PC-3 (cell line): ENCODE measurements at regions not wholly inside any gene's neighbourhood (a gene's known extent, or its start where the extent isn't known, plus 50 kb on each side); places are given as distances from the start of the nearest gene placed in this dataset.

Source experiments
- EZH2 ChIP-seq: fragments of 300-600 bp; sonication (generic); IDR thresholded peaks from one replicate; pipeline ENCODE4 v1.6.1; 2017; ENCODE audit warnings: antibody characterized with exemption, mild to moderate bottlenecking, low read length; ENCODE audit not compliant: unreplicated experiment
- EZH2phosphoT487 ChIP-seq: fragments of 300-600 bp; sonication (generic); IDR thresholded peaks from 2 replicates; pipeline ENCODE4 v1.6.1; 2018; ENCODE audit warnings: mild to moderate bottlenecking, antibody characterized with exemption, low read length, borderline replicate concordance
- TF ChIP-seq, protein P1 (sequence below): fragments of 300-600 bp; sonication (generic); conservative IDR thresholded peaks from 2 replicates; pipeline ENCODE4 v1.5.1; 2017; ENCODE audit warnings: antibody characterized with exemption, low read depth, mild to moderate bottlenecking, low read length

GRCh38 chr1:229028987-229029878 lies 241.7 kb upstream of the RAB4A start:
- TF ChIP-seq, protein P1, sequence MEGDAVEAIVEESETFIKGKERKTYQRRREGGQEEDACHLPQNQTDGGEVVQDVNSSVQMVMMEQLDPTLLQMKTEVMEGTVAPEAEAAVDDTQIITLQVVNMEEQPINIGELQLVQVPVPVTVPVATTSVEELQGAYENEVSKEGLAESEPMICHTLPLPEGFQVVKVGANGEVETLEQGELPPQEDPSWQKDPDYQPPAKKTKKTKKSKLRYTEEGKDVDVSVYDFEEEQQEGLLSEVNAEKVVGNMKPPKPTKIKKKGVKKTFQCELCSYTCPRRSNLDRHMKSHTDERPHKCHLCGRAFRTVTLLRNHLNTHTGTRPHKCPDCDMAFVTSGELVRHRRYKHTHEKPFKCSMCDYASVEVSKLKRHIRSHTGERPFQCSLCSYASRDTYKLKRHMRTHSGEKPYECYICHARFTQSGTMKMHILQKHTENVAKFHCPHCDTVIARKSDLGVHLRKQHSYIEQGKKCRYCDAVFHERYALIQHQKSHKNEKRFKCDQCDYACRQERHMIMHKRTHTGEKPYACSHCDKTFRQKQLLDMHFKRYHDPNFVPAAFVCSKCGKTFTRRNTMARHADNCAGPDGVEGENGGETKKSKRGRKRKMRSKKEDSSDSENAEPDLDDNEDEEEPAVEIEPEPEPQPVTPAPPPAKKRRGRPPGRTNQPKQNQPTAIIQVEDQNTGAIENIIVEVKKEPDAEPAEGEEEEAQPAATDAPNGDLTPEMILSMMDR: no peak
- no peak for TF ChIP-seq EZH2phosphoT487
- no peak for TF ChIP-seq EZH2
